Transverse colon (tissue), 4 donors: ENCODE measurements at regions not wholly inside any gene's neighbourhood (a gene's known extent, or its start where the extent isn't known, plus 50 kb on each side); places are given as distances from the start of the nearest gene placed in this dataset.
"Not testable (repeated sequence)": the region's sequence is repeated elsewhere in the genome, so short reads cannot be mapped to it uniquely, and the experiment has no call there.

Experiments
- DNase-seq: peaks from one replicate; pipeline ENCODE4 v3.0.0-alpha.2; 2019
- H3K27ac ChIP-seq, 4 donors: fragments of 200-600 bp; sonication (generic); 2 replicates each; pipeline ENCODE4 v1.5.1; 2016 to 2018; ENCODE audit warnings: inconsistent platforms in 4 of 4
- H3K27me3 ChIP-seq: fragments of 200-600 bp; sonication (generic); 2 replicates; pipeline ENCODE4 v1.5.1; 2017; ENCODE audit warnings: inconsistent platforms
- H3K36me3 ChIP-seq, 4 donors: fragments of 200-600 bp; sonication (generic); 2 replicates each; pipeline ENCODE4 v1.5.1; 2017 to 2019; ENCODE audit warnings: inconsistent platforms in 4 of 4
- H3K4me1 ChIP-seq, 4 donors: fragments of 200-600 bp; sonication (generic); 2 replicates each; pipeline ENCODE4 v1.5.1; 2017 to 2020; ENCODE audit warnings: inconsistent platforms in 4 of 4
- H3K4me3 ChIP-seq, 4 donors: fragments of 200-600 bp; sonication (generic); 1 replicate in 1 of 4; 2 replicates in 3 of 4; pipeline versions ENCODE4 v1.5.1 to v1.6.1; 2017 to 2019; ENCODE audit warnings: inconsistent platforms in 4 of 4
- H3K9me3 ChIP-seq, 2 donors: fragments of 200-600 bp; sonication (generic); 2 replicates each; pipeline ENCODE4 v1.5.1; 2017 to 2019; ENCODE audit warnings: inconsistent platforms in 2 of 2
- CTCF ChIP-seq, 5 experiments: fragments of 200-600 bp in 3 of 5; fragments of 450-650 bp in 2 of 5; sonication (generic) in 3 of 5; IDR thresholded peaks; 1 replicate in 2 of 5; 2 replicates in 3 of 5; pipeline ENCODE4 v1.5.1; 2016 to 2017; ENCODE audit warnings: antibody characterized with exemption in 5 of 5, inconsistent platforms in 3 of 5, mild to moderate bottlenecking in 2 of 5, moderate library complexity in 1 of 5
- EP300 ChIP-seq: sonication (generic); formaldehyde crosslinking; IDR thresholded peaks from one replicate; pipeline ENCODE4 v1.6.1; 2017; ENCODE audit warnings: antibody characterized with exemption, low read depth
- POLR2A ChIP-seq: fragments of 450-650 bp; IDR thresholded peaks from one replicate; pipeline ENCODE4 v1.6.1; 2016; ENCODE audit warnings: antibody characterized with exemption, mild to moderate bottlenecking, moderate library complexity
- POLR2AphosphoS5 ChIP-seq, 3 donors: sonication (generic); formaldehyde crosslinking; IDR thresholded peaks; one replicate each; pipeline ENCODE4 v1.6.1; 2016; ENCODE audit warnings: antibody characterized with exemption in 3 of 3
- WGBS, 2 donors: methylation state at CpG; one replicate each; pipeline ENCODE4 v1.1.5; 2018; ENCODE audit warnings: low coverage in 1 of 2; 5-methylcytosine and 5-hydroxymethylcytosine counted together
- in situ Hi-C, 4 donors: fragments of 200-750 bp; cut with MboI; loops; one replicate each; pipeline versions ENCODE4 v1.15.0 to v1.15.1; 2017; ENCODE audit warnings: low sequenced_read_pairs in 3 of 4, low pct_ligation_motif_present in 1 of 4, low pct_unique_long_range_greater_than_20kb in 1 of 4
- intact Hi-C: fragments of 100-400 bp; cut with DNase I; formaldehyde crosslinking; loops from one replicate; pipeline ENCODE4 v1.15.1; 2023; ENCODE audit warnings: low total_unique reads

GRCh38 chr2:241984658-241985057, 115.1 kb downstream of the RTP5 start:
- in situ Hi-C loops (no loop called here), intact Hi-C loops (no loop called here)
- Histone ChIP-seq H3K27ac (no peak overlapping the region), H3K9me3 (no peaks in the 10 kb centered on the region), H3K36me3 (no peaks in the 10 kb centered on the region), H3K4me1 (no peaks in the 10 kb centered on the region), H3K27me3 (no peaks in the 10 kb centered on the region), H3K4me3 (no peak overlapping the region)
- no peak for DNase-seq
- TF ChIP-seq CTCF (IDR thresholded peaks at IDR 0.05) (no peak), POLR2AphosphoS5 (IDR thresholded peaks at IDR 0.05) (no peak), EP300 (no peak), POLR2A (no peak)
- 57 to 79% methylated on average over 4 to 6 of the region's 6 CpGs for WGBS, 2 donors

GRCh38 chr2:241985161-241985985, 115.8 kb downstream of the RTP5 start:
- H3K9me3 ChIP-seq, H3K27ac ChIP-seq, H3K4me3 ChIP-seq, H3K36me3 ChIP-seq, intact Hi-C loops, in situ Hi-C loops, H3K4me1 ChIP-seq, H3K27me3 ChIP-seq: not testable (repeated sequence)
- WGBS, 2 donors: 67 to 90% methylated on average over 6 to 46 of the region's 46 CpGs
- DNase-seq: peak; percentile 33

GRCh38 chr2:241985986-241986329, 116.4 kb downstream of the RTP5 start:
- in situ Hi-C loops: no loop called here
- DNase-seq: no peak
- Histone ChIP-seq H3K9me3 (no peaks in the 10 kb centered on the region), H3K27ac (no peak overlapping the region), H3K36me3 (no peaks in the 10 kb centered on the region), H3K4me1 (no peaks in the 10 kb centered on the region), H3K27me3 (no peaks in the 10 kb centered on the region), H3K4me3 (no peak overlapping the region)
- intact Hi-C loops: no loop called here
- TF ChIP-seq POLR2AphosphoS5 (IDR thresholded peaks at IDR 0.05) (no peak), CTCF (IDR thresholded peaks at IDR 0.05) (no peak), EP300 (no peak), POLR2A (no peak)
- 60 to 63% methylated on average over 1 to 5 of the region's 5 CpGs for WGBS, 2 donors

GRCh38 chr2:241986836-241987641, 117.5 kb downstream of the RTP5 start:
- no peak for DNase-seq
- Histone ChIP-seq H3K4me3 (no peak overlapping the region), H3K4me1 (no peaks in the 10 kb centered on the region)

More at GRCh38 chr2:241986836-241987641, 117.5 kb downstream of the RTP5 start:
- Histone ChIP-seq H3K27ac (no peak overlapping the region), H3K9me3 (no peaks in the 10 kb centered on the region), H3K36me3 (no peaks in the 10 kb centered on the region), H3K27me3 (no peaks in the 10 kb centered on the region)
- in situ Hi-C loops (no loop called here), intact Hi-C loops (no loop called here)
- 73 to 85% methylated on average over 16 to 43 of the region's 43 CpGs for WGBS, 2 donors
- TF ChIP-seq CTCF (IDR thresholded peaks at IDR 0.05) (no peak), EP300 (no peak), POLR2AphosphoS5 (IDR thresholded peaks at IDR 0.05) (no peak), POLR2A (no peak)
